HFFc6 (cell line): ENCODE measurements at regions not wholly inside any gene's neighbourhood (a gene's known extent, or its start where the extent isn't known, plus 50 kb on each side); places are given as distances from the start of the nearest gene placed in this dataset.

Source experiments
- DNase-seq: peaks from one replicate; pipeline ENCODE4 v3.0.0-alpha.2; 2018
- H3K27ac Mint-ChIP-seq: 2 replicates; pipeline ENCODE4 v1.8.0; 2020; ENCODE audit warnings: mild to moderate bottlenecking, mixed read lengths
- H3K27me3 Mint-ChIP-seq: 2 replicates; pipeline ENCODE4 v1.8.0; 2021; ENCODE audit warnings: mild to moderate bottlenecking, moderate library complexity, mixed read lengths; ENCODE audit not compliant: insufficient read depth
- H3K36me3 Mint-ChIP-seq: 2 replicates; pipeline ENCODE4 v1.8.0; 2021; ENCODE audit warnings: low read depth, mixed read lengths
- H3K4me1 Mint-ChIP-seq: 2 replicates; pipeline ENCODE4 v1.8.0; 2020; ENCODE audit warnings: low read depth, mixed read lengths
- H3K4me3 Mint-ChIP-seq: 2 replicates; pipeline ENCODE4 v1.8.0; 2020; ENCODE audit warnings: mild to moderate bottlenecking, moderate library complexity, mixed read lengths
- H3K9me3 Mint-ChIP-seq: 2 replicates; pipeline ENCODE4 v1.8.0; 2020; ENCODE audit warnings: mild to moderate bottlenecking, mixed read lengths
- CTCF ChIP-seq: fragments of 200-600 bp; sonication (generic); IDR thresholded peaks from 2 replicates; pipeline ENCODE4 v1.5.0; 2021; ENCODE audit warnings: antibody characterized with exemption, mild to moderate bottlenecking

GRCh38 chr6:47970826-47971225 is 140.2 kb downstream of the PTCHD4 start:
- Mint-ChIP-seq H3K27ac (no peak overlapping the region), H3K4me3 (peak overlapping the region; percentile 52; the same call in 1 of the 2 replicates), H3K4me1 (peaks cover 7% of the 10 kb centered on the region; the same call in 1 of the 2 replicates), H3K27me3 (no peaks in the 10 kb centered on the region), H3K36me3 (no peaks in the 10 kb centered on the region), H3K9me3 (peaks cover 8% of the 10 kb centered on the region; the same call in 1 of the 2 replicates)
- no peak for DNase-seq
- TF ChIP-seq CTCF, result no peak

GRCh38 chr6:47967843-47968242 is 143.2 kb downstream of the PTCHD4 start:
- Mint-ChIP-seq H3K4me3 (no peak overlapping the region), H3K36me3 (no peaks in the 10 kb centered on the region), H3K27me3 (no peaks in the 10 kb centered on the region), H3K4me1 (peaks cover 7% of the 10 kb centered on the region; the same call in 1 of the 2 replicates), H3K27ac (no peak overlapping the region), H3K9me3 (peaks cover 3% of the 10 kb centered on the region; the same call in 1 of the 2 replicates)
- DNase-seq, result no peak
- TF ChIP-seq CTCF, result no peak

- Mint-ChIP-seq H3K4me1 (peaks cover 7% of the 10 kb centered on the region; the same call in 1 of the 2 replicates), H3K36me3 (no peaks in the 10 kb centered on the region), H3K4me3 (no peak overlapping the region), H3K9me3 (peaks cover 5% of the 10 kb centered on the region; the same call in 1 of the 2 replicates), H3K27me3 (no peaks in the 10 kb centered on the region), H3K27ac (no peak overlapping the region)
- no peak for TF ChIP-seq CTCF
- DNase-seq, result no peak
Measured at GRCh38 chr6:47964969-47965368, 146.0 kb downstream of the PTCHD4 start.

- H3K9me3 Mint-ChIP-seq, result peaks cover 20% of the 10 kb centered on the region
Measured at GRCh38 chr6:47952640-47953039, 158.4 kb downstream of the PTCHD4 start.

GRCh38 chr6:47944846-47945245 is 163.0 kb downstream of the OPN5 start:
- no peak overlapping the region for H3K27ac Mint-ChIP-seq
- no peak overlapping the region for H3K4me3 Mint-ChIP-seq
- H3K9me3 Mint-ChIP-seq, result peaks cover 7% of the 10 kb centered on the region
- no peaks in the 10 kb centered on the region for H3K27me3 Mint-ChIP-seq
- TF ChIP-seq CTCF, result no peak
- H3K36me3 Mint-ChIP-seq, result no peaks in the 10 kb centered on the region
- DNase-seq, result no peak
- no peaks in the 10 kb centered on the region for H3K4me1 Mint-ChIP-seq

More at GRCh38 chr6:47952640-47953039, 158.4 kb downstream of the PTCHD4 start:
- H3K27ac Mint-ChIP-seq, result no peak overlapping the region
- no peaks in the 10 kb centered on the region for H3K36me3 Mint-ChIP-seq
- no peak for TF ChIP-seq CTCF
- no peak for DNase-seq
- H3K27me3 Mint-ChIP-seq, result no peaks in the 10 kb centered on the region; the same call in 1 of the 2 replicates
- no peaks in the 10 kb centered on the region for H3K4me1 Mint-ChIP-seq
- no peak overlapping the region for H3K4me3 Mint-ChIP-seq

- peaks cover 15% of the 10 kb centered on the region for H3K9me3 Mint-ChIP-seq
- TF ChIP-seq CTCF, result no peak
- no peaks in the 10 kb centered on the region; the same call in 1 of the 2 replicates for H3K36me3 Mint-ChIP-seq
- H3K27me3 Mint-ChIP-seq, result peaks cover 2% of the 10 kb centered on the region; the same call in 1 of the 2 replicates
- no peak overlapping the region for H3K4me3 Mint-ChIP-seq
- H3K27ac Mint-ChIP-seq, result no peak overlapping the region
- H3K4me1 Mint-ChIP-seq, result no peaks in the 10 kb centered on the region
- no peak for DNase-seq
Measured at GRCh38 chr6:47938405-47938804, 156.6 kb downstream of the OPN5 start.
